ENCODE measurements at regions not wholly inside any gene's neighbourhood (a gene's known extent, or its start where the extent isn't known, plus 50 kb on each side); places are given as distances from the start of the nearest gene placed in this dataset.
"Not testable (repeated sequence)": the region's sequence is repeated elsewhere in the genome, so short reads cannot be mapped to it uniquely, and the experiment has no call there.

DNA sequence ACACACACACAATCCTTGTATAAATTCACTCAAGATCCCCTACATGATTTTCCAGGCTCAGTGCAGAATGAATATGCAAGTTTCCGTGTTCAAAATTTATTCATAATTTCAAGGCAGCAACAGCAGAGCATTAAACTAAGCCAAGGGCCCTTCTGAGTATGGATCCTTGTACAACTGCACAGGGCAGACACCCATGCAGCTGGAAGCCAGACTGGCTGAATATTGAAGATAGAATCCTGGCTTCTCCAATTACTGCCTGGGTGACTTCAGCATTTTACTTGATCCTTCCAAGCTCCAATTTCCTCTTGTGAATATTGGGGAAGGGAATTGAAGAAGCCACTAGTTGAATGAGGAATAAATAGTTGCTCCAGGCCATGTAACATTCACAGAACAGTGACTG lies 267.9 kb upstream of the REG3G start:
- DNase-seq (ENCODE audit: low spot score in 2 of 2): no peak
- intact Hi-C loops (cut with DNase I; ENCODE audit: low total_unique reads): no loop called here
- Histone ChIP-seq H3K4me3 (no peak overlapping the region), H3K27ac (no peak overlapping the region), H3K36me3 (no peaks in the 10 kb centered on the region), H3K4me1 (no peaks in the 10 kb centered on the region), H3K9me3 (peaks cover 13 to 24% of the 10 kb centered on the region in 2 donors), H3K27me3 (no peaks in the 10 kb centered on the region)
- TF ChIP-seq POLR2AphosphoS5 (IDR thresholded peaks at IDR 0.05): no peak

DNA sequence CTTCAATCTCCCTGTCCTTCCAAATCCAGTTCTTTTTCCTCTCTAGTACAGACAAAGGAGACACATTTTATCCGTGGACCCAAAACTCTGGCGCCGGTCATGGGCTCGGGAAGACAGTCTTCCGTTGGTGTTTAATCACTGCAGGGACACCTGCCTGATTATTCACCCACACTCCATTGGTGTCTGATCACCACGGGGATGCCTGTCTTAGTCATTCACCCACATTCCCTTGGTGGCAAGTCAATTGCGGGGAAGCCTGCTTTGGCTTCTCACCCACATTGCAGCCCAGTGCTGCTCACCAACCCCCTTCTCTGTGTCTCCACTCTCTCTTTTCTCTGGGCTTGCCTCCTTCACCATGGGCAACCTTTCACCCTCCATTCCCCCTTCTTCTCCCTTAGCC lies 266.7 kb upstream of the REG3G start:
- DNase-seq (ENCODE audit: low spot score in 2 of 2); H3K4me1 ChIP-seq; H3K36me3 ChIP-seq; H3K27ac ChIP-seq; H3K4me3 ChIP-seq; H3K27me3 ChIP-seq; intact Hi-C loops (cut with DNase I; ENCODE audit: low total_unique reads): not testable (repeated sequence)
- H3K9me3 ChIP-seq: peaks cover 13 to 26% of the 10 kb centered on the region in 2 donors

DNA sequence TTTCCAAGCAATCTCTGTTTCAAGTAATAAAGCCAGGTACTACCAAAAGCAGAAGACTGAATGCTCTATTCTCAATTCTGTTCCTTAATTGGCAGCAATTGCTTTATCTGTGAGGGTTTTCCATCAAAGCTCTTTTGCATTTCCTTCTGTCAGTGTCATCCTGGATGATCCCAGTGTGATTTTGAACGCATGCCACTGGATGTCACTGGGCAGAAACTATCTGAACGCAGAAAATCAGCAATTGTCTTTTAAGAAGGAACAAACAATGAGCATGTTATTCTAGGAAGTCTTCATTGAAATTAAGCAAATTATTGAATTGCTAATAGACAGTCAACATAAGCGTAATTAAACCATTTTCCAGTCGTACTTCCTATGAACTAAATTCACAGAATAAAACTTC lies 259.0 kb upstream of the REG3G start:
- DNase-seq (ENCODE audit: low spot score in 2 of 2): no peak
- H3K27ac ChIP-seq: no peak overlapping the region
- H3K4me3 ChIP-seq: no peak overlapping the region
- H3K27me3 ChIP-seq: no peaks in the 10 kb centered on the region
- no peaks in the 10 kb centered on the region for H3K4me1 ChIP-seq
- H3K9me3 ChIP-seq: peaks cover 9 to 13% of the 10 kb centered on the region in 2 donors
- intact Hi-C loops (cut with DNase I; ENCODE audit: low total_unique reads): no loop called here
- TF ChIP-seq POLR2A (IDR thresholded peaks at IDR 0.05) (no peak), POLR2AphosphoS5 (IDR thresholded peaks at IDR 0.05) (no peak)
- TF ChIP-seq, protein P1, sequence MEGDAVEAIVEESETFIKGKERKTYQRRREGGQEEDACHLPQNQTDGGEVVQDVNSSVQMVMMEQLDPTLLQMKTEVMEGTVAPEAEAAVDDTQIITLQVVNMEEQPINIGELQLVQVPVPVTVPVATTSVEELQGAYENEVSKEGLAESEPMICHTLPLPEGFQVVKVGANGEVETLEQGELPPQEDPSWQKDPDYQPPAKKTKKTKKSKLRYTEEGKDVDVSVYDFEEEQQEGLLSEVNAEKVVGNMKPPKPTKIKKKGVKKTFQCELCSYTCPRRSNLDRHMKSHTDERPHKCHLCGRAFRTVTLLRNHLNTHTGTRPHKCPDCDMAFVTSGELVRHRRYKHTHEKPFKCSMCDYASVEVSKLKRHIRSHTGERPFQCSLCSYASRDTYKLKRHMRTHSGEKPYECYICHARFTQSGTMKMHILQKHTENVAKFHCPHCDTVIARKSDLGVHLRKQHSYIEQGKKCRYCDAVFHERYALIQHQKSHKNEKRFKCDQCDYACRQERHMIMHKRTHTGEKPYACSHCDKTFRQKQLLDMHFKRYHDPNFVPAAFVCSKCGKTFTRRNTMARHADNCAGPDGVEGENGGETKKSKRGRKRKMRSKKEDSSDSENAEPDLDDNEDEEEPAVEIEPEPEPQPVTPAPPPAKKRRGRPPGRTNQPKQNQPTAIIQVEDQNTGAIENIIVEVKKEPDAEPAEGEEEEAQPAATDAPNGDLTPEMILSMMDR (IDR thresholded peaks at IDR 0.05): no peak
- H3K36me3 ChIP-seq: no peaks in the 10 kb centered on the region

DNA sequence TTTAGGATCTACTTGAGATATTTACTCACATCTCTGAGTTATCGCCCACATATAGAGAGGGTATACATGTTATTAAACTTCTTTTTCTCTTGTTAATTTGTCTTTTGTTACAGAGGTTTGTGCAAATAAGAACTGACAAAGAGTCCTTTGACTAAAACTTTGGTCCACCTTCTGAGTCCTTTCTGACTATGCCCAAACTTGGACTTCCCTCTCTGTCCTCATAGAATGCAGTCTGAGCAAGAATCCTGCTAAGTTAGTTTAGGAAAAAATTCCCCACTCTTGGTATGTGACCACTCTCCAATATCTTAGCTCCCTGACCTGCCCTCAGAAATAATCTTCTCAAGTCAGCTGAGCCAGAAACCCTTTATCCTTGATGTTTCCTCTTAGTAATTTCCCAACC lies 257.5 kb upstream of the REG3G start:
- DNase-seq (ENCODE audit: low spot score in 2 of 2): no peak
- Histone ChIP-seq H3K27ac (no peak overlapping the region), H3K9me3 (no peaks in the 10 kb centered on the region), H3K36me3 (no peaks in the 10 kb centered on the region), H3K27me3 (no peaks in the 10 kb centered on the region), H3K4me1 (no peaks in the 10 kb centered on the region), H3K4me3 (no peak overlapping the region)
- intact Hi-C loops (cut with DNase I; ENCODE audit: low total_unique reads): no loop called here
- TF ChIP-seq, protein P1 (IDR thresholded peaks at IDR 0.05): no peak
- no peak for TF ChIP-seq POLR2AphosphoS5 (IDR thresholded peaks at IDR 0.05)

DNA sequence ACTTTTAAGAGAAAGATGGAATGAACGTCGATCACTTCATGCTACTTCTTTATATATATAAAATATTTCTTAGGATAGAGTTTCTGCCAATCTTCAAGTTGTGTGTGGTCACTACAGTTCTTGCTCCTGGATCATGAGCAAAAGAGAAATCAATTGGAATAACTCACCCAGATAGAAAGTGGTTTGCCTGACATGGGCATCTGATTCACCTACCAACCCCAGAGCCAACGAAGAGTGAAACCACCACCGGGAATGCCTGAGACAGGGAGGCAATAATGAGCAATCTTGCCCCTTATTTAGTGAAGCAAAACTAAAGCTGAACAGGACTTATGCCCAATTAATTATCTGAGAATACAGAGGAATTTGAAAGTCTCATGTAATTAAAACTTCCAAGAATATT lies 250.2 kb upstream of the REG3G start:
- intact Hi-C loops (cut with DNase I; ENCODE audit: low total_unique reads): no loop called here
- Histone ChIP-seq H3K9me3 (no peaks in the 10 kb centered on the region), H3K27me3 (no peaks in the 10 kb centered on the region), H3K4me1 (no peaks in the 10 kb centered on the region), H3K36me3 (no peaks in the 10 kb centered on the region), H3K4me3 (no peak overlapping the region), H3K27ac (no peak overlapping the region)
- TF ChIP-seq POLR2A (IDR thresholded peaks at IDR 0.05): no peak
- TF ChIP-seq POLR2AphosphoS5 (IDR thresholded peaks at IDR 0.05): no peak
- TF ChIP-seq, protein P1 (IDR thresholded peaks at IDR 0.05): no peak
- DNase-seq (ENCODE audit: low spot score in 2 of 2): no peak

DNA sequence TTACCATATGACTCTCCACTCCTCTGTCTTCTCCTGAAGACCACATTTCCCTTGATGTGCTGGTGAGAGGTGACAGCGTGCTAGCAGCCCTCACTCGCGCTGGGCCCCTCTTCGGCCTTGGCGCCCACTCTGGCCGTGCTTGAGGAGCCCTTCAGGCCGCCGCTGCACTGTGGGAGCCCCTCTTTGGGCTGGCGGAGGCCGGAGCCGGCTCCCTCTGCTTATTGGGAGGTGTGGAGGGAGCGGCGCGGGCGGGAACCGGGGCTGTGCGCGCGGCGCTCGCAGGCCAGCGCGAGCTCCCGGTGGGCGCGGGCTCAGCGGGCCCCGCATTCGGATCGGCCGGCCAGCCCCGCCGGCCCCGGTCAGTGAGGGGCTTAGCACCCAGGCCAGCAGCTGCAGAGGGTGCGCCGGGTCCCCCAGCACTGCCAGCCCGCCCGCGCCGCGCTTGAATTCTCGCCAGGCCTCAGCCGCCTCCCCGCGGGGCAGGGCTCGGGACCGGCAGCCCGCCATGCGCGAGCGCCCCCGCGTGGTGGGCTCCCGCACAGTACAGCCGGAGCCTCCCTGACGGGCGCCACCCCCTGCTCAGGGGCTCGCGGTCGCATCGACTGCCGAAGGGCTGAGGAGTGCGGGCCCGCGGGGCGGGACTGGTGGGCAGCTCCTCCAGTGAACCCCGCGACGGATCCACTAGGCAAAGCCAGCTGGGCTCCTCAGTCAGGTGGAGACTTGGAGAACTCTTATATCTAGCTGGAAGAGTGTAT lies 246.6 kb upstream of the REG3G start:
- TF ChIP-seq POLR2AphosphoS5 (IDR thresholded peaks at IDR 0.05) (no peak), POLR2A (IDR thresholded peaks at IDR 0.05) (no peak)
- TF ChIP-seq, protein P1 (IDR thresholded peaks at IDR 0.05): no peak
- no peaks in the 10 kb centered on the region for H3K4me1 ChIP-seq
- no peak overlapping the region for H3K27ac ChIP-seq
- H3K4me3 ChIP-seq: no peak overlapping the region
- intact Hi-C loops (cut with DNase I; ENCODE audit: low total_unique reads): no loop called here
- no peaks in the 10 kb centered on the region for H3K36me3 ChIP-seq
- H3K9me3 ChIP-seq: no peaks in the 10 kb centered on the region
- DNase-seq (ENCODE audit: low spot score in 2 of 2): no peak
- no peaks in the 10 kb centered on the region for H3K27me3 ChIP-seq
